NCI-H146 treated with DMSO at 0.1 percent for 48 hours (cell line): ENCODE measurements at regions not wholly inside any gene's neighbourhood (a gene's known extent, or its start where the extent isn't known, plus 50 kb on each side); places are given as distances from the start of the nearest gene placed in this dataset.

Experiments used
- DNase-seq: peaks from one replicate; lab custom pipeline; 2025; ENCODE audit not compliant: unreplicated experiment; lab: John Stamatoyannopoulos, UW

- DNase-seq, result no peak
These were observed 634.8 kb upstream of the UBE2E2 start for GRCh38 chr3:22568285-22568684.

- DNase-seq, result no peak
These were observed 633.6 kb upstream of the UBE2E2 start for GRCh38 chr3:22569570-22569969.

- DNase-seq, result no peak
These were observed 622.1 kb upstream of the UBE2E2 start for GRCh38 chr3:22581007-22581406.

GRCh38 chr3:22582266-22582665 lies 620.9 kb upstream of the UBE2E2 start:
- no peak for DNase-seq

- no peak for DNase-seq
These were observed 617.6 kb upstream of the UBE2E2 start for GRCh38 chr3:22585504-22585903.

- DNase-seq, result no peak
These were observed 617.2 kb upstream of the UBE2E2 start for GRCh38 chr3:22585911-22586310.

- no peak for DNase-seq
These were observed 615.7 kb upstream of the UBE2E2 start for GRCh38 chr3:22587446-22587845.

GRCh38 chr3:22593638-22594037 lies 609.5 kb upstream of the UBE2E2 start:
- DNase-seq, result no peak

GRCh38 chr3:22594990-22595389 lies 608.1 kb upstream of the UBE2E2 start:
- no peak for DNase-seq

- DNase-seq, result no peak
These were observed 596.7 kb upstream of the UBE2E2 start for GRCh38 chr3:22606461-22606860.

- DNase-seq, result no peak
These were observed 596.2 kb upstream of the UBE2E2 start for GRCh38 chr3:22606938-22607337.

GRCh38 chr3:22608093-22608492 lies 595.0 kb upstream of the UBE2E2 start:
- no peak for DNase-seq

- no peak for DNase-seq
These were observed 594.4 kb upstream of the UBE2E2 start for GRCh38 chr3:22608721-22609120.

GRCh38 chr3:22609139-22609538 lies 594.0 kb upstream of the UBE2E2 start:
- no peak for DNase-seq

- DNase-seq, result no peak
These were observed 590.2 kb upstream of the UBE2E2 start for GRCh38 chr3:22612927-22613326.

- no peak for DNase-seq
These were observed 587.3 kb upstream of the UBE2E2 start for GRCh38 chr3:22615790-22616189.

- no peak for DNase-seq
These were observed 585.8 kb upstream of the UBE2E2 start for GRCh38 chr3:22617372-22617771.

- no peak for DNase-seq
These were observed 582.6 kb upstream of the UBE2E2 start for GRCh38 chr3:22620498-22620897.

GRCh38 chr3:22621205-22621809 lies 581.8 kb upstream of the UBE2E2 start:
- DNase-seq, result no peak

GRCh38 chr3:22627993-22628499 lies 575.1 kb upstream of the UBE2E2 start:
- DNase-seq, result no peak

GRCh38 chr3:22632536-22632935 lies 570.6 kb upstream of the UBE2E2 start:
- DNase-seq, result no peak

- no peak for DNase-seq
These were observed 568.7 kb upstream of the UBE2E2 start for GRCh38 chr3:22634433-22634832.
